ENCODE measurements at regions not wholly inside any gene's neighbourhood (a gene's known extent, or its start where the extent isn't known, plus 50 kb on each side); places are given as distances from the start of the nearest gene placed in this dataset.
"Not testable (repeated sequence)": the region's sequence is repeated elsewhere in the genome, so short reads cannot be mapped to it uniquely, and the experiment has no call there.

DNA sequence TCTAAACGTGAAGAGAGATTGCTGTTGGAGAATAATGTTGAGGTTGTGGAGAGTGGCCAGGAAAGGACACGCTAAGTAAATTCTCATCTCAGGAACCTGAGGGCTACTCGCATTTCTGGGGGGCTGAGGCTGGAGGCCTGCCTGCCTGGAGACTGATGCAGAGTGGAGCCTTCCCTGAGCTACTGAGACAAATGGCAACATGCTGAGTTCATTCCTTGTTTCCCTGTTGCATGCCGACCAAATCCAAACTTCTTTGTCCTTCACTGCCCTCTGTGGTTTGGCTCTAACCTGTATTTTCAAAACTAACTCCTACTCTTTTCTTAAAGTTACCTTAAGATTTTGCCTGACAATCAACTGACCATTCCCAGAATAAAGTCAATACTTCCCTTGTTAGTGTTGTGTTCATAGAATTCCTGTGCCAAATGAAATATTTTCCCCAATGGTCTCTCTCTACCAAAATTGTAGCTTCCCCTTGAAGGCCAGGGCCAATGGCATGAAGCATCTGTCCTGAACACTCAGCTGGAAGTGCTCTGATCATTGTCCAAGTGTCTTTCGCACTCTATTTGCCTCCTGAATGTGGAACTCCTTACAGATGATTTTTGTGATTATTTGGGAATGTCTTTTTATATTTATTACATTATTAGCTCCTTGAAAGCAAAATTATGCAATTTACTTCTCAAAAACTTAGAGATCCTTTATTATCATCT, 1085.6 kb downstream of the SOCS6 start:
- WGBS, 2 donors, result 53 to 56% methylated on average over 5 of the region's 5 CpGs
- no peaks in the 10 kb centered on the region for H3K27me3 ChIP-seq (ENCODE audit: control insufficient read depth in 1 of 2, insufficient read depth in 2 of 2, low read length in 2 of 2)
- no peaks in the 10 kb centered on the region for H3K36me3 ChIP-seq (ENCODE audit: control insufficient read depth in 2 of 2, insufficient read depth in 2 of 2, low read length in 1 of 2)
- no peaks in the 10 kb centered on the region for H3K4me1 ChIP-seq (ENCODE audit: control insufficient read depth in 2 of 2, insufficient read depth in 2 of 2, low read length in 1 of 2)
- no peak overlapping the region for H3K4me3 ChIP-seq (ENCODE audit: low read depth in 1 of 2, low read length in 2 of 2)
- H3K27ac ChIP-seq (ENCODE audit: low read depth in 2 of 2, low read length in 1 of 2), result no peak overlapping the region
- H3K9me3 ChIP-seq (ENCODE audit: control insufficient read depth in 2 of 2, insufficient read depth in 1 of 2, low read depth in 1 of 2, low read length in 1 of 2), result peaks cover 0 to 2% of the 10 kb centered on the region in 2 donors

DNA sequence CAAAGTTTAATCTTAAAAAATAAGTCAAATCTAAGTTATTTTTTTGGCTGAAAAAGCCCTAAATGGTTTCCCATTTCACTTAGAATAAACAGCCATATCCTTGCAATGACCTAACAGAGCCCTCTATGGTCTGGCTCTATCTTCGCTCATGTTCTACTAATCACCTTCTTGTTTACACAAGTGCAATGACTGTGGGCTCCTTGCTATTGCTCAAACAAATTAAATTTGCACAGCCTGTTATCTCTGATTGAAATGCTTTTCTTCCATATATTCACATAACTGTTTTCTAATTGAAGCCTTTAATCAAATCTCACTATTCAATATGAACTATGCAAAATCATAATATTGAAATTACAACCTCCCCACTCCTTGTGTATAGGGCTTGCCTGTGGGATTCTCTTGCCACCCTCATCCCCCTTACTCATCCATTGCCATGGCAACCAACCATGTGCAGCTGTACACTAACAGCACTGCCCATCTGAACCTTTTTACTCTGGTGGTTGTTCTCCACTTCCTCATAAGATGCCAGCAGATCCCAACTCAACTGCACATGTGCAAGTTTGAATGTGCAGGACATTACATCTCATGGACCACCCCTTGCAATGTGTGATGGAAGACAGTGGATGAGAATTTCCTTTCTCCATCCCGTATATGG, 1083.2 kb downstream of the SOCS6 start:
- no peak overlapping the region for H3K4me3 ChIP-seq (ENCODE audit: low read depth in 1 of 2, low read length in 2 of 2)
- WGBS, 2 donors, result 66 to 69% methylated on average over 2 of the region's 2 CpGs

DNA sequence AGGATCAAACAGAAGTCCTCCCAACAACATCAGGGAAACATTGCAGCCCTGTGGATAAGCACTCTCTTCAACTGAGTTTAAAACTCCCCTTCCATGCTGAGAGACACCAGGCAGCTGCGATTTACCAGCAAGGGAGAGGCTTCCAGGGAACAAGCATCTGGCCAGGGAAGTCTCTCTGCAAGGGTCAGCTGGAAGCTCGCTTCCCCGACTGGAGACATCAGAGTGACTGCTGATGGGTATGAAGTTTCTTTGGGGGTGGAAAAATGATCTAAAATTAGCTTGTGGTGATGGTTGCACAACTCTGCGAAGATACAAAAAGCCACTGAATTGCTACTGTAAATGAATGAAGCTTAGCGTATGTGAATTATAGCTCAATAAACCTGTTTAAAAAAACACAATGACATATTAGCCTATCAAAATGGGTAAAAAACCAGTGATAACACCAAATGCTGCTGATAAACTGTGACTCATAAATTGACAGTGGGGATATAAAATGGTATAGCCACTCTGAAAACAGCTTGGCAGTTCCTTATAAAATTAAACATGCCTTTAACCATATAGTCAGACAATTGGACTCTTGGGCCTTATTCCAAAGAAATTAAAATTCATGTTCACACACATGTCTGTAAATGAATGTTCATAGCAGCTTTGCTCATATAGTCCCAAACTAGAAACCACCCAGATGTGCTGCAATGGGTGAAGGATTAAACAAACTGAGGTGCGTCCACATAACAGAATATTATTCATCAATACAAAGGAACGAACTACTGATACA, 1082.0 kb downstream of the SOCS6 start:
- Histone ChIP-seq H3K4me1 (ENCODE audit: control insufficient read depth in 2 of 2, insufficient read depth in 2 of 2, low read length in 1 of 2) (no peaks in the 10 kb centered on the region), H3K9me3 (ENCODE audit: control insufficient read depth in 2 of 2, insufficient read depth in 1 of 2, low read depth in 1 of 2, low read length in 1 of 2) (peaks cover 3 to 8% of the 10 kb centered on the region in 2 donors), H3K27me3 (ENCODE audit: control insufficient read depth in 1 of 2, insufficient read depth in 2 of 2, low read length in 2 of 2) (no peaks in the 10 kb centered on the region), H3K27ac (ENCODE audit: low read depth in 2 of 2, low read length in 1 of 2) (no peak overlapping the region), H3K36me3 (ENCODE audit: control insufficient read depth in 2 of 2, insufficient read depth in 2 of 2, low read length in 1 of 2) (no peaks in the 10 kb centered on the region), H3K4me3 (ENCODE audit: low read depth in 1 of 2, low read length in 2 of 2) (no peak overlapping the region)
- WGBS, 2 donors, result 65 to 67% methylated on average over 7 of the region's 7 CpGs

More for the DNA sequence above, 1083.2 kb downstream of the SOCS6 start:
- Histone ChIP-seq H3K27ac (ENCODE audit: low read depth in 2 of 2, low read length in 1 of 2) (no peak overlapping the region), H3K36me3 (ENCODE audit: control insufficient read depth in 2 of 2, insufficient read depth in 2 of 2, low read length in 1 of 2) (no peaks in the 10 kb centered on the region), H3K27me3 (ENCODE audit: control insufficient read depth in 1 of 2, insufficient read depth in 2 of 2, low read length in 2 of 2) (no peaks in the 10 kb centered on the region), H3K9me3 (ENCODE audit: control insufficient read depth in 2 of 2, insufficient read depth in 1 of 2, low read depth in 1 of 2, low read length in 1 of 2) (peaks cover 0 to 4% of the 10 kb centered on the region in 2 donors), H3K4me1 (ENCODE audit: control insufficient read depth in 2 of 2, insufficient read depth in 2 of 2, low read length in 1 of 2) (no peaks in the 10 kb centered on the region)

DNA sequence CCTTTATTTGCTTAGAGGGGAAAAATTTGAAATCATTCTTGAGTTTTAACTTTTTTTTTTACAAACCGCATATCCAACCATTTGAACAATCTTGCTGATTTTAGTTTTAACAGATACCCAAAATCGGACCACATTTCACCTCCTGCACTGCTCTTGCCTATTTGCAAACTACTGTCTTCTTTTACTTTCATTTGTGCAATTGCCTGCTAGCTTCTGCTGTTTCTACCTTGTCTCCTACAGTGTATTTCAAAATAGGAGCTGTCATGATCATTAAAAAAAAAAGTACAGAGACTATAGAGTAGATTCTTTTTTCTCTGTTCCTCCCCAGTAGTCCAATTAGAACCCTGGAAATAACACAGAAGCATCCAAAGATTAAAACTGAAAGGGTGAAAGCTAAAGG, 1081.2 kb downstream of the SOCS6 start:
- H3K4me3 ChIP-seq (ENCODE audit: low read depth in 1 of 2, low read length in 2 of 2), result no peak overlapping the region
- peaks cover 3 to 8% of the 10 kb centered on the region in 2 donors for H3K9me3 ChIP-seq (ENCODE audit: control insufficient read depth in 2 of 2, insufficient read depth in 1 of 2, low read depth in 1 of 2, low read length in 1 of 2)
- no peak overlapping the region for H3K27ac ChIP-seq (ENCODE audit: low read depth in 2 of 2, low read length in 1 of 2)
- no peaks in the 10 kb centered on the region for H3K36me3 ChIP-seq (ENCODE audit: control insufficient read depth in 2 of 2, insufficient read depth in 2 of 2, low read length in 1 of 2)
- WGBS, 2 donors, result 77 to 87% methylated on average over 2 of the region's 2 CpGs
- H3K4me1 ChIP-seq (ENCODE audit: control insufficient read depth in 2 of 2, insufficient read depth in 2 of 2, low read length in 1 of 2), result no peaks in the 10 kb centered on the region
- H3K27me3 ChIP-seq (ENCODE audit: control insufficient read depth in 1 of 2, insufficient read depth in 2 of 2, low read length in 2 of 2), result no peaks in the 10 kb centered on the region

DNA sequence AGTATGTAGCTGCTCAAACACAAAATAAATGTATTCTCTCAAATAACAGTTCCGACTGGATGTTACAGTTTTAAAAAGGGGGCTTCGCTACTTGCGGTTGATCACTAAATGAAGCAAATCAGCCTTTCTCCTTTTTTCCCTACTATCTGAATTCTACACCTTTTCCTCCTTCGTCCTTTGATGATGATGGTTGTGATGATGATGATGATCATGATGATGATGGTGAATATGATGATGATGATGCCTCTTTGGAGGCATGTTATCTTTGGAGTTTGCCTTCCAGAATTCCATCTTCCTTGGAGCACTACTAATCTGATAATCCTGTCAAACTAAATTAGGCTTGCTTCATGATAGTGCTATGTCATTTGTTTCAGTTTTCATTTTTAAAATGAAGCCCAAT, 1073.3 kb downstream of the SOCS6 start:
- H3K36me3 ChIP-seq (ENCODE audit: control insufficient read depth in 2 of 2, insufficient read depth in 2 of 2, low read length in 1 of 2), result no peaks in the 10 kb centered on the region
- H3K9me3 ChIP-seq (ENCODE audit: control insufficient read depth in 2 of 2, insufficient read depth in 1 of 2, low read depth in 1 of 2, low read length in 1 of 2), result peaks cover 3 to 5% of the 10 kb centered on the region in 2 donors
- no peaks in the 10 kb centered on the region for H3K4me1 ChIP-seq (ENCODE audit: control insufficient read depth in 2 of 2, insufficient read depth in 2 of 2, low read length in 1 of 2)
- no peak overlapping the region for H3K27ac ChIP-seq (ENCODE audit: low read depth in 2 of 2, low read length in 1 of 2)
- H3K27me3 ChIP-seq (ENCODE audit: control insufficient read depth in 1 of 2, insufficient read depth in 2 of 2, low read length in 2 of 2), result no peaks in the 10 kb centered on the region
- WGBS, 2 donors, result 82 to 89% methylated on average over 4 of the region's 4 CpGs
- H3K4me3 ChIP-seq (ENCODE audit: low read depth in 1 of 2, low read length in 2 of 2), result no peak overlapping the region

DNA sequence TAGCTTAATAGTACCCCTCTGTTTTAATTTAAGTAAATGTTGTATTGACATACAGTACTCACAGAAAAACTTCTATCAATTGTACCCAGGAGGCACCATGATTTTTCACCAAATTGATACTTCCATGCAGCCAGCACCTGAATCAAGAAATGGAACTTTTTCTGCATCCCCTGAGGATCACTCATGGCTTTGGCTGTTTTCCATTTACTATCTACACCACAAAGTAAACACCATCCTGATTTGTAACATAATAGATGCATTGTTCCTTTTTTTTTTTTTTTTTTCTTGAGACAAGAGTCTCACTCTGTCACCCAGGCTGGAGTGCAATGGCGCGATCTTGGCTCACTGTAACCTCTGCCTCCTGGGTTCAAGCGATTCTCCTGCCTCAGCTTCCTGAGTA, 1066.8 kb downstream of the SOCS6 start:
- not testable (repeated sequence) for H3K27ac ChIP-seq (ENCODE audit: low read depth in 2 of 2, low read length in 1 of 2); H3K4me3 ChIP-seq (ENCODE audit: low read depth in 1 of 2, low read length in 2 of 2); H3K36me3 ChIP-seq (ENCODE audit: control insufficient read depth in 2 of 2, insufficient read depth in 2 of 2, low read length in 1 of 2); H3K27me3 ChIP-seq (ENCODE audit: control insufficient read depth in 1 of 2, insufficient read depth in 2 of 2, low read length in 2 of 2); H3K4me1 ChIP-seq (ENCODE audit: control insufficient read depth in 2 of 2, insufficient read depth in 2 of 2, low read length in 1 of 2); H3K9me3 ChIP-seq (ENCODE audit: control insufficient read depth in 2 of 2, insufficient read depth in 1 of 2, low read depth in 1 of 2, low read length in 1 of 2)
- 91 to 94% methylated on average over 3 of the region's 3 CpGs for WGBS, 2 donors

DNA sequence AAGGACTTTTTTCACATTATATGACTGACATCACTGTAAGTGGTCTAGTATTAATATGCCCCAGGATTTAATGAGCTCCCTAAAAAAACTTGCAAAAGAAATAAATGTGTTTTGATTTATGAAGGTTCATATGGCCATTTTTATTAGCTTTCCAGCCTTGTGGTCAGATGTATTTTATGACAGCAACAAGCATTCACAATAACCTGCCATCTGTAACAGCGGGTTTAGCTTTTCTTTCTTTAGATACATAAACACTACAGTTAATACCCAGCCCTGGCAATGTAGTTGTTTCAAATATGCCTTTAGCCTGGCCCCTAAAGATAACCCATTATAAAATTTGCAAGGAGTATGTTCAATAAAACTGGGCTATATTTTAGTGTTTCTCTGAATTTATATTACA, 1063.8 kb downstream of the SOCS6 start:
- Histone ChIP-seq H3K9me3 (ENCODE audit: control insufficient read depth in 2 of 2, insufficient read depth in 1 of 2, low read depth in 1 of 2, low read length in 1 of 2) (no peaks in the 10 kb centered on the region), H3K27me3 (ENCODE audit: control insufficient read depth in 1 of 2, insufficient read depth in 2 of 2, low read length in 2 of 2) (no peaks in the 10 kb centered on the region), H3K4me1 (ENCODE audit: control insufficient read depth in 2 of 2, insufficient read depth in 2 of 2, low read length in 1 of 2) (no peaks in the 10 kb centered on the region), H3K36me3 (ENCODE audit: control insufficient read depth in 2 of 2, insufficient read depth in 2 of 2, low read length in 1 of 2) (no peaks in the 10 kb centered on the region), H3K4me3 (ENCODE audit: low read depth in 1 of 2, low read length in 2 of 2) (no peak overlapping the region), H3K27ac (ENCODE audit: low read depth in 2 of 2, low read length in 1 of 2) (no peak overlapping the region)
- 64 to 76% methylated on average over 1 of the region's 1 CpG for WGBS, 2 donors

DNA sequence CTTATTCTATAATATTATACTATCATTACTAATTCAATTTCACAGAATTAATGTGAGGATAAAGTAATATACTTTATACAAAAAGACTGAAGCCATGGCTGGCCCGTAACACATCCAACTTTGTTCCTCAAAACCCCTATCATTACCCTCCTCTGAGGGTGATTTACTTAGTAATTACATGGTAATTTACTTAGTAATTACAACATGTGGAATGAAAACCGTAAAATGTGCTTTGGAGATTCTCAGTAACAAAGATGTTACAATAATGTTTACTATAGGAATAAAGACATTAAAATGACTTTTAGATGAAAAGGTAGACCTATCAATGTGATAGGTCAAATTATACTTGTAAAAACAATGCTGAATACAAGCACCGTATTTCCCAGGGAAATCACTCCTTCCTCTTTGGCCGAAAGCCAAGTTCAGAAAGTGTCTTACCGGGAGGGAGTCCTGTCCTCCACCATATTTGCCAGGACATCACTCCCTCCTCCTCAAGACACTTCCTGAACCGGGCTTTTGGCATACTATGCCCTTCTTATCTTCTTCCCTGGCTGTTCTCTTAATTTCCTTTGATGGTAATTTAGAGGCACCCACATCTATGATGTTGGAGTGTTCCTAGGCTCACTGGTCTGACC, 1047.8 kb downstream of the SOCS6 start:
- Histone ChIP-seq H3K4me1 (ENCODE audit: control insufficient read depth in 2 of 2, insufficient read depth in 2 of 2, low read length in 1 of 2) (no peaks in the 10 kb centered on the region), H3K27me3 (ENCODE audit: control insufficient read depth in 1 of 2, insufficient read depth in 2 of 2, low read length in 2 of 2) (no peaks in the 10 kb centered on the region), H3K4me3 (ENCODE audit: low read depth in 1 of 2, low read length in 2 of 2) (no peak overlapping the region), H3K9me3 (ENCODE audit: control insufficient read depth in 2 of 2, insufficient read depth in 1 of 2, low read depth in 1 of 2, low read length in 1 of 2) (no peaks in the 10 kb centered on the region), H3K27ac (ENCODE audit: low read depth in 2 of 2, low read length in 1 of 2) (no peak overlapping the region), H3K36me3 (ENCODE audit: control insufficient read depth in 2 of 2, insufficient read depth in 2 of 2, low read length in 1 of 2) (no peaks in the 10 kb centered on the region)
- 62 to 64% methylated on average over 6 of the region's 6 CpGs for WGBS, 2 donors

DNA sequence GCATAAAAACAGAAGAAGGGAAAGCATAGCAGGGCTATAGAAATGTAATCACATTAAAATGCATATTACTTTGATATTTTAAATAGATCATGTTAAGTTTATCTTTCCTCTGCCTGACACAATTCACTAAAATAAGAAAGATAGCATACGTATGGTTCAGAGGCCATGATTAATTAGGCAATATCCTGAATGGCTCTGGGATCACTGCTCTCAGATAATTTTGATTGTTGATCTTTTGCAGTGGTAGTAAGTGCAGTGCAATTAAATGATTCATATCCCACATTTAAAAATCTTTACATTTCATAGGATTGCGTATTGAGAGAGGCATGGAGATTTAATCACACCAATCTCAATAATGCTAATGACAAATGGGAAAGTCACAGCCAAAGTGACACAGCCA, 1040.7 kb downstream of the SOCS6 start:
- no peaks in the 10 kb centered on the region for H3K4me1 ChIP-seq (ENCODE audit: control insufficient read depth in 2 of 2, insufficient read depth in 2 of 2, low read length in 1 of 2)

More for the DNA sequence above, 1040.7 kb downstream of the SOCS6 start:
- Histone ChIP-seq H3K9me3 (ENCODE audit: control insufficient read depth in 2 of 2, insufficient read depth in 1 of 2, low read depth in 1 of 2, low read length in 1 of 2) (peaks cover 0 to 3% of the 10 kb centered on the region in 2 donors), H3K4me3 (ENCODE audit: low read depth in 1 of 2, low read length in 2 of 2) (no peak overlapping the region), H3K27ac (ENCODE audit: low read depth in 2 of 2, low read length in 1 of 2) (no peak overlapping the region), H3K27me3 (ENCODE audit: control insufficient read depth in 1 of 2, insufficient read depth in 2 of 2, low read length in 2 of 2) (no peaks in the 10 kb centered on the region), H3K36me3 (ENCODE audit: control insufficient read depth in 2 of 2, insufficient read depth in 2 of 2, low read length in 1 of 2) (no peaks in the 10 kb centered on the region)
- WGBS, 2 donors, result 83 to 89% methylated on average over 2 of the region's 2 CpGs
